Activated CD8-positive, alpha-beta memory T cell treated with anti-CD3 and anti-CD28 coated beads, Interleukin-2, amount 50 U/mL, for 4 hours (primary cell): ENCODE measurements at regions not wholly inside any gene's neighbourhood (a gene's known extent, or its start where the extent isn't known, plus 50 kb on each side); places are given as distances from the start of the nearest gene placed in this dataset.

Experiments
- DNase-seq: peaks from one replicate; pipeline ENCODE4 v3.0.0-alpha.2; 2020

DNA sequence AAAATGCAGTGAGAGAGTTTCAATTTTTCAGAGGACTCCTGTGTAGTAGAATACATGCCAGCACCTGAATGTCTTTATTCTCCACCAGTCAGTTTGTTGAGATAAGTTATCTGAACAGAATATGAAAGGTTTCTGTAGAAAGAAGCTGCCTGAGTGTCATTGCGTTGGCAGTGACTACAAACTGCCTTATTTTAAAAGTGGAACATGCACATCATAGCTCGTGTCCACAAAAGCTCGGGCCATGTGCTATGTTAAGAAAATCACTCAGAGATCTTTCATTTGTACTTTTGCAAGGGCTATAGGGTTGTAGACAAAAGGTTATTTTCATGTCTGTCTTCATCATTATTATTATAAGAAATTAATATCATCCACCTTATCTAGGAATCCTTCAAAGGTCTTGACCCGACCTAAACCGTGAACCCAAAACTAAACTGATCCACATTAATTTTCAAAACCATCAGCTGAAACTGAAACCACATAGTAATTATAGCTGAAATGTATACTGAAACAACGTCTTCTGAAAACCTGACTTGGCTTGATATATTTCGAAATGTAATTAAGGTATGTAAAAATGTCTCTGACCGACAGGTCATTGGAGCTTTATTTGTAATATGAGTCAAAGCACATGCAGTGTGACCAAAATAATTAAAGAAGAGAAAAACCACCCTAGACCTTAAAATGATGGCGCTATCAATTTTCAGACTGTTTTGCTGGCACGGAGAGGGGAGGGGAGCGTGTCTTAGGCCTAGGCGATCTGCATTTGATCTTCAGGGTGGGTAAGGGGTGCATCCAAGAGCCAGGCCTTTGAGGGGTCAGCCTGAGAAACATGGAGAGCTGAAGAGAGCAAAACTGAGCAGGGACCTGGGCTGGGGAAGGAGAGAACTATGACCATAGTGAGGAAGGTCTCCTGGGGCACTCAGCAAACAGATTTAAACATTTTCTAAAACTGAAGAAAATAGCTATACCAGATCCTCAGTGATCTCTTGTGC, 232.1 kb downstream of the SOX11 start:
- DNase-seq: no peak

GRCh38 chr2:5925604-5926003, 233.4 kb downstream of the SOX11 start:
- no peak for DNase-seq

DNA sequence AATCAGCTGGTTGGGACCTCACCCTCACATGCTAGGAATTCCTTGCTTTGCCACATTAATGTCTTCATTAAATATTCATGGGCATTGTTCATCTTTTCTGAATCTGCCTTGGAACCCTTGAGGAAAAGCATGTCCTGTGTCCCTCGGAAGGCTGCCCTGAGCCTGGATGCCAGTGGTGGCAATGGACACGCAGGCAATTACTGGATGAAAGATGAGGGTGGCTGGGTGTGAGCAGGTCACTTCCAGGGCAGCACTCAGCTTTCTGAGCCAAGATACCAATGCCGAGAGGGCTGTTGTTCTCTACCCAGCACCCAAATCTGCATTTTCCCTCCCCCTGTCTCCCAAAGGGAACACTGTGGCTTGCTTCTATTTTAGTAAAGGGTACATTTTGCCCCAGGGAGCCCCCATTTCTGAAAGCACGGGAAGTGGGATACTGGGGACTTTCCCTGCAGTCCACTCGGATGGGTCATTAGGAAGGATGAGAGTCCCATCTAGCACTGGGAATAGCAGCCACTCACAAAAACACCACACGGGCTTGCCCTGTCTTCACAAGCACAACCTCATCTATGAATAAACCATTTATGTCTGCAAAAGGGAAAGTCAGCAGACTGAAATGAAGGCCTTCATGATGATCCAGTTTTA, 234.8 kb downstream of the SOX11 start:
- no peak for DNase-seq

DNA sequence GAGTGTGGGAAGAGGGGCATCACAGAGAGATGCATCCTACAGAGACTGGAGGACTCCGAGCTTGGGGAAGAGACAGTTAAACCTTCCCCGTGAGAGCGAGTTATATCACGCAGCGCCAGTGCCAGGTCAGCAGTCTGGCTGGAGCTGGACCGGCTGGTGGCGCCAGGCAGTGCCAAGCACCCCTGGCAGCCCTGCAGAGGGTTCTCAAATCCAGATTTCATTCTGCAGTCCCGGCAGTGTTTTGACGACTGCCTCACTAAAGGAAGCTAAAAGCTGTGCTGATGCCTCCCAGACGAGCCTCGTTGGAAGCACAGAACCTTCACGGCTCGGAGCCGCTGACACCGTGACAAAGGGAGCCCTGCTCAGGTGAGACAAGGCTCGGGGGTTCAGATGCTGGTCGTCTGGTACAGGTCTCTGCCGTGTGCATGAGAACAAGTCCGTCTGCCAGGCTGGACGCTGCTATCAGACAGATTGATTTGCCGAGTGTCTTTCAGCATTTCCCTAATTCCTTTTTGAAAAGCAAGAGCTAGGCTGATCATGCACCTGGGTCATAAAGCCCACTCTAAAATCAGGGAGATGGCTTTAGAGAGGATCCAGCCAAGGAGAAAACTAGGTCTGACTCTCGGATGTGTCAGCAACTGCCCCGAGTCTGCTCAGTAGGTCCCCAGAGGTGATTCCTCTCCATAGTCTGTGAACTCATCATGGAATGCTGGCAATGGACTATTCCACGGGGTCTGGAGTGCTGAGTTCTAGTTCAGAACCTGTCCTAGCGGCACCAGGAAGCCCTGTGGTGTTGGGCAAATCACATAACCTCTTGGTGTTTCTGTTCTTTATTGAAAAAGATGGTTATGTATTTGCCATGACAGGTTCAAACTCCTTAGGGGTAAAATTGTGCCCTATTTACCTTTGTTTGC, 240.6 kb downstream of the SOX11 start:
- DNase-seq: no peak

DNA sequence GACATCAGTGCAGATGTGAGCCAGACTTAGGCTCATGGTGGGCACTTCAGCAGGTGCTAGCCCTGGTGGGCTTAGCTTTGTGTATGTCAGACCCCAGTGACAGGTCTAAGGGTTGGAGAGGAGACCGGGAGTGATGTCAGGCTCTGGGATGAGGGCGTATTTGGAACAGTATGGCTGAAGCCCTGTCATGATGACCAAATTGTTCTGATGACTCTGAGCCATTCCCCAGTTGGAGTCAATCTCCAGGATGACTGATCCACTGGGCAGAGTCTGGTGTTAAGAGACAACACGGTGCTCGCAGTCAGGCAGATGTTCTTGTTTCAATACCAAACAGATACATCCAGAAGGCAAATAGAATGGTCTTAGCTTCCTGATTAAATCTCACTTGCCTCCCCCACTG, 241.5 kb downstream of the SOX11 start:
- DNase-seq: no peak

- no peak for DNase-seq
Observed at GRCh38 chr2:5937321-5937720, 245.1 kb downstream of the SOX11 start.

- DNase-seq: no peak
Observed at GRCh38 chr2:5937851-5938565, 245.8 kb downstream of the SOX11 start.

DNA sequence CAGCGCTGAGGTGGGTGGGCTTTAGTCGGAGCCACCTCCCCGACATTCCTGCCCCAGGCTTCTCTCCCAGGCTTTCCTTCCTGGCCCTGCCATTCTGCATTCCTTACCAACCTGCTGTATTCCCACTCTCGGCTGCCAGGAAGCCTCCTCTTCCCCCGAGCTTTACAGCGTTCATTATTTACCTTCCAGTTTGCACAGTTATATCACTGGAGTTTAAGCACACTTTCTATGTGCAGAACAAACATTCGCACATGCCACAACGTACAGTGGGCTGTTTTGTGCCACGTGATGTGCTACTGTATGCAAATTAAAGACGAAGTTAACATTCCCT, 246.3 kb downstream of the SOX11 start:
- DNase-seq: no peak

GRCh38 chr2:5939553-5939952, 247.4 kb downstream of the SOX11 start:
- no peak for DNase-seq

- no peak for DNase-seq
Observed at GRCh38 chr2:5940596-5941535, 248.7 kb downstream of the SOX11 start.

DNA sequence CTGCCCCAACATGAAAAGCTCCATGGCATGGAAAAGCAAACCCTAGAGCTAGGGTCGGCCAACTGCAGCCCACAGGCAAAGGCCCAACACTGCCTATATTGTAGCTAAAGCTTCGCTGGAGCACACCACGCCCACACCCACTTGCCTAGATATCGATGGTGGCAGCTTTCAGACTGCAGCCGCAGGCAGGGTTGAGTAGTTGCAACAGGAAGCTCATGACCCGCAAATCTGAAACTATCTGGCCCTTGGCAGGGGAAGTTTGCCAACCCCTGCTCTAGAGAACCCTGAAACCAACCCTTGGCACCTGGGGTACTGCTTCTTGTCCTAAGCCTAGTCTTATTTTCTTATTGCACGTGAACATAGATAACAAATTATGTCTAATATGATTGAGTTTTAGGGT, 250.0 kb downstream of the SOX11 start:
- DNase-seq: no peak

DNA sequence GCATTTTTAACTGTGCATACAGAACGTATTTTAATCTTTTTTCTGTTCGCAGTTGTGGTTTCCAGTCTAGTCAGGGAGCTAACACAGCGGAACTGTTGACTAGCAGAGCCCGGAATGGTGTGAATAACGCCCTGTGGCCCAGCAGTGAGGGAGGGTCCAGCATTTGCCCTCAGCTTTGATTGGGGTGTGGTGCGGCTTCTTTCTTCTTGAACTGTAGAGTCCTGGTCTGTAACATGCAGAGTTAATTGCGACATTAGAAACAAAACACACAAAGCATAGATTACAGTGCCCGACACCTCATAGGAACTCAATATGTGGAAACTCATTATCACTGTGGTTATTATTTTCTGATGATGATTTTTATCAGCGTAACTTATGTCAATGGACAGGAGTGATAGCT, 253.6 kb downstream of the SOX11 start:
- no peak for DNase-seq

DNA sequence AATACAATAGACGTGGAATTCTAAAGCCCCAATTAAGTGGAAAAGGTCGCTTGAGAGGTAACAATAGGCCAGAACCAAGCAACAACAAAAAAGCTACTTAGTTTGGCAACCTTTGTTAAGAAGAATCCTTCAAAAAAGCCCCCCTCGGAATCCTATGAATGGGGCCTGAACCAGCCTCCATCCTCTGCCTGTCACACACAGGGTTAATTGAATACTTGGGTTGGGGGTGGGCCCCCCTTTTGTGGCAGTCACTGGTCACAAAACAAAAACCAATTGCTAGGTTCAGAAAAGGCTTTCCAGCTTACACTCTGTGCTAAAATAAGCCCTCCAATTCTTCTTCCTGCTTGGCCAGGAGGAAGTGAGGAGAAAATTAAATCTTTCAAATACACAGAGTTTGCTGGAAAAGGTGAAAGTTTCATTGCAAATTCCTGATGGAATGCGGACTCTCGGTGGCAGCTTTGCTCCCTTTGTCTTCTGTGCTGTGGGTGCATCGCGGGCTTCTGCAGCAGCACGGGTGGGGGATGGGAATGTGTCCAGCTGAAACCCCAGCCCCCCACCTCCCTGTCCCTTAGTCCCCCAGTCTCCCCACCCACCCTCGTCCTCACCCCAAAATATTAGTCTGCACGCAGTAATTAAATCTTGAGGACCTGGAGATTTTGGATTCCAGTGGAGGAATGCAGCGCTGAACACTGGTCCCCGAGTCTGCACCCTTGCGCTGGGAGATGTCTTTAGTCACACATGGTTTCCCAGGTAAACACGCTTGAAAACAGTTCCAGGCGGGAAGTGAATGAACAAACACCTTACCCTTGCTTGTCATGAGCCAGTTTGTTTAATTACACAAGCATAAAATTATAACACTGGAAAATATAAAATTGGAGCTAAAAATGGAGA, 254.3 kb downstream of the SOX11 start:
- DNase-seq: no peak

GRCh38 chr2:5950736-5951135, 258.6 kb downstream of the SOX11 start:
- no peak for DNase-seq

DNA sequence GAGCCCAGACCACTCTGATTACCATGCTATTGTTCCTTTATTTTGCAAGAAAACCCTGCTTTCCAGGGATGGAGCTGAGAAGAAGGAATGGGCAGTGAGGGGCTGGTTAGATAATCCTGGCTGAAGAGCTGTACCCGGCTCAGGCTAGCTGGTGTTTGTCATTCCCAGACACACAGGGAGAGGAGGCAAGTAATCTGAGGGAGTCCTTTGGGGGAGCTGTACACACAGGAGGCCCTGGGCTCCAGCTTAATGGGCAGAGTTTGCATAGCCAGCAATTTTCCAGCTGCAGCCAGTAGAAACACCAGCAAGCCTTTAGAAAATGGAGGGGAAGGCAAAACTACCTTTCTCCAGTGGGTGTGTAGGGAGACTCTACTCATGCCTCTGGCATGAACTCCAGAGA, 259.3 kb downstream of the SOX11 start:
- DNase-seq: no peak

GRCh38 chr2:5953525-5953924, 261.3 kb downstream of the SOX11 start:
- no peak for DNase-seq

- DNase-seq: no peak
Observed at GRCh38 chr2:5954509-5954908, 262.3 kb downstream of the SOX11 start.

GRCh38 chr2:5955921-5956320, 263.7 kb downstream of the SOX11 start:
- no peak for DNase-seq

DNA sequence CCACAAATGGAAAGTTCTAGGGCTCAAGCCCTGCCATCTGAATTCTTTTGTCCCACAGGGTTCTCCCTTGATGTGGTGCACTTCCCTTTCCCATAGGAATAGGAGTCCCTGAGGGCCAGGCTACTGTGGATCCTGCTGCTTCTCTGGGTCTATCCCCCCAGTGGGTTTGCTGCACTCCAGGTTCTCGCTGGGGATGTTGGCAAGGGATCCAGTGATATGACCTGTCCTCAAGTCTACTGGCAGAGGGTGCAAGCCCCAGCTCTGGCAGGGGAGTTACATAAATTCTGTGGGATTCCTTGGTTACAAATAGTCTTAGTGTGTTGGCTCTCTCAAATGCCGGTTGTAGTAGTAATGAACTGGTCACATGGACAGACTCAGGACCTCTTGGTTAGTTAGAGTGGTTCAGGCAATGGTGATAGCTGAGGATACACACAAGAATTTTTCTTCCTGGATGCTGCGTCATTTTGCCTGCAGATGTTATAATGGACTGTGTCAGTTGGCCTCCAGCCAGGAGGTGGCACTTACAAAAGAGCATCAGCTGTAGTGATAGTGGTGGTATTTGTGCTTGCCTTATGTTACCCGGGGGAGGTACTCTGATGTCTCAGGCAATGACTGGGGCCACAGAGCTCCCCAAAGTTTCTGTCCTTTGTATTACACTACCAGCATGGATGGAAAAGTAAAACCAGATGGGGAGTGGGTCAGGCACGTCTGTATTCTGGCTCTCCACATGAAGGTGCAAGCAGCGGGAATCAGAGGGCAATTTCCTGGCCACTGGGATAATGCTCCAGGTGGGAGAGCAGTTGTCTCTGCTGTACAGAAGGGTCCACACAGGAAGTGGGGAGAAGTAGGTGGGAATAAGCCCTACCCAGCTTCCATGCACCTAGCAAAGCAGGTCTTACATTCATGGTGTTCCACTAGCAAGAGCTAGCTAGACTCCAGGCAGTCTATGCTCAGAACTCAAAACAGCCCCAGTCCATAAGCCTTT, 267.9 kb downstream of the SOX11 start:
- no peak for DNase-seq
